Gastrocnemius medialis (tissue), 4 donors: ENCODE measurements at regions not wholly inside any gene's neighbourhood (a gene's known extent, or its start where the extent isn't known, plus 50 kb on each side); places are given as distances from the start of the nearest gene placed in this dataset.

Source experiments
- POLR2A ChIP-seq, 2 donors: fragments of 450-650 bp; IDR thresholded peaks; one replicate each; pipeline ENCODE4 v1.6.1; 2017; ENCODE audit warnings: antibody characterized with exemption in 2 of 2, mild to moderate bottlenecking in 2 of 2, moderate library complexity in 2 of 2
- TF ChIP-seq, protein P1 (sequence below), 5 experiments: fragments of 450-650 bp in 3 of 5; fragments of 200-600 bp in 2 of 5; sonication (generic) in 2 of 5; IDR thresholded peaks in 4 of 5; conservative IDR thresholded peaks in 1 of 5; 1 replicate in 4 of 5; 2 replicates in 1 of 5; pipeline ENCODE4 v1.5.1; 2016 to 2019; ENCODE audit warnings: antibody characterized with exemption in 5 of 5, mild to moderate bottlenecking in 3 of 5, moderate library complexity in 3 of 5

DNA sequence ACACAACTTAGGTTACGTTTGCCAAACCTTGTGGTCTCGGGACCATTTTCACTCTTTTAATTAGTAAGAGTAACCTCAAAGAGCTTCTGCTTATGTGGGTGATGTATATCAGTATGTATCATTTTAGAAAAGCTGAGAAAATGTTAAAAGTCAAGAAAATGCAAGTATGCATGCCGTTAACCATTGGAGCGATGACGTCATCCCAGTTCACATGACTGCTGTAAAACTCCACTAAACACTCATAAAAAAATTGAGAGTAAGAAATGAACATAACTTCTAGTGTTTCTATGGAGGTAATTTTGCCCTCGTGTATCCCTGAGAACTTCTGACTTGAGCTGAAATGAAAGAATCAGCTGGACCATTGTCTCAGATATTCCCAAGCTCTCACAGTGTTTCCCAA lies 250.0 kb upstream of the CDH4 start:
- TF ChIP-seq, protein P1, sequence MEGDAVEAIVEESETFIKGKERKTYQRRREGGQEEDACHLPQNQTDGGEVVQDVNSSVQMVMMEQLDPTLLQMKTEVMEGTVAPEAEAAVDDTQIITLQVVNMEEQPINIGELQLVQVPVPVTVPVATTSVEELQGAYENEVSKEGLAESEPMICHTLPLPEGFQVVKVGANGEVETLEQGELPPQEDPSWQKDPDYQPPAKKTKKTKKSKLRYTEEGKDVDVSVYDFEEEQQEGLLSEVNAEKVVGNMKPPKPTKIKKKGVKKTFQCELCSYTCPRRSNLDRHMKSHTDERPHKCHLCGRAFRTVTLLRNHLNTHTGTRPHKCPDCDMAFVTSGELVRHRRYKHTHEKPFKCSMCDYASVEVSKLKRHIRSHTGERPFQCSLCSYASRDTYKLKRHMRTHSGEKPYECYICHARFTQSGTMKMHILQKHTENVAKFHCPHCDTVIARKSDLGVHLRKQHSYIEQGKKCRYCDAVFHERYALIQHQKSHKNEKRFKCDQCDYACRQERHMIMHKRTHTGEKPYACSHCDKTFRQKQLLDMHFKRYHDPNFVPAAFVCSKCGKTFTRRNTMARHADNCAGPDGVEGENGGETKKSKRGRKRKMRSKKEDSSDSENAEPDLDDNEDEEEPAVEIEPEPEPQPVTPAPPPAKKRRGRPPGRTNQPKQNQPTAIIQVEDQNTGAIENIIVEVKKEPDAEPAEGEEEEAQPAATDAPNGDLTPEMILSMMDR (IDR thresholded peaks at IDR 0.05 in 4 of 5, conservative IDR thresholded peaks at IDR 0.05 in 1 of 5), result no peak
- TF ChIP-seq POLR2A (IDR thresholded peaks at IDR 0.05), result no peak
